ENCODE measurements at regions not wholly inside any gene's neighbourhood (a gene's known extent, or its start where the extent isn't known, plus 50 kb on each side); places are given as distances from the start of the nearest gene placed in this dataset.

- Mint-ChIP-seq H3K4me3 (no peak overlapping the region), H3K27me3 (ENCODE audit: low read depth) (no peaks in the 10 kb centered on the region), H3K27ac (no peak overlapping the region), H3K36me3 (peaks cover 19% of the 10 kb centered on the region), H3K9me3 (peaks cover 26% of the 10 kb centered on the region), H3K4me1 (peaks cover 26% of the 10 kb centered on the region)
- ChIA-PET POLR2A (no interaction called here), CTCF (no interaction called here)
- ATAC-seq = no peak
- no peak for DNase-seq (ENCODE audit: low spot score)
- TF ChIP-seq ATF6 (CRISPR knock-in tag; IDR thresholded peaks at IDR 0.05) = no peak
- TF ChIP-seq OVOL2 (CRISPR knock-in tag; IDR thresholded peaks at IDR 0.05; ENCODE audit: borderline replicate concordance) = no peak
- TF ChIP-seq, protein P1, sequence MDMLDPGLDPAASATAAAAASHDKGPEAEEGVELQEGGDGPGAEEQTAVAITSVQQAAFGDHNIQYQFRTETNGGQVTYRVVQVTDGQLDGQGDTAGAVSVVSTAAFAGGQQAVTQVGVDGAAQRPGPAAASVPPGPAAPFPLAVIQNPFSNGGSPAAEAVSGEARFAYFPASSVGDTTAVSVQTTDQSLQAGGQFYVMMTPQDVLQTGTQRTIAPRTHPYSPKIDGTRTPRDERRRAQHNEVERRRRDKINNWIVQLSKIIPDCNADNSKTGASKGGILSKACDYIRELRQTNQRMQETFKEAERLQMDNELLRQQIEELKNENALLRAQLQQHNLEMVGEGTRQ (CRISPR knock-in tag; IDR thresholded peaks at IDR 0.05) = no peak
- TF ChIP-seq TEAD4 (CRISPR knock-in tag; IDR thresholded peaks at IDR 0.05) = no peak
- TF ChIP-seq ZNF263 (CRISPR knock-in tag; IDR thresholded peaks at IDR 0.05; ENCODE audit: low read depth) = no peak
- TF ChIP-seq, protein P2, sequence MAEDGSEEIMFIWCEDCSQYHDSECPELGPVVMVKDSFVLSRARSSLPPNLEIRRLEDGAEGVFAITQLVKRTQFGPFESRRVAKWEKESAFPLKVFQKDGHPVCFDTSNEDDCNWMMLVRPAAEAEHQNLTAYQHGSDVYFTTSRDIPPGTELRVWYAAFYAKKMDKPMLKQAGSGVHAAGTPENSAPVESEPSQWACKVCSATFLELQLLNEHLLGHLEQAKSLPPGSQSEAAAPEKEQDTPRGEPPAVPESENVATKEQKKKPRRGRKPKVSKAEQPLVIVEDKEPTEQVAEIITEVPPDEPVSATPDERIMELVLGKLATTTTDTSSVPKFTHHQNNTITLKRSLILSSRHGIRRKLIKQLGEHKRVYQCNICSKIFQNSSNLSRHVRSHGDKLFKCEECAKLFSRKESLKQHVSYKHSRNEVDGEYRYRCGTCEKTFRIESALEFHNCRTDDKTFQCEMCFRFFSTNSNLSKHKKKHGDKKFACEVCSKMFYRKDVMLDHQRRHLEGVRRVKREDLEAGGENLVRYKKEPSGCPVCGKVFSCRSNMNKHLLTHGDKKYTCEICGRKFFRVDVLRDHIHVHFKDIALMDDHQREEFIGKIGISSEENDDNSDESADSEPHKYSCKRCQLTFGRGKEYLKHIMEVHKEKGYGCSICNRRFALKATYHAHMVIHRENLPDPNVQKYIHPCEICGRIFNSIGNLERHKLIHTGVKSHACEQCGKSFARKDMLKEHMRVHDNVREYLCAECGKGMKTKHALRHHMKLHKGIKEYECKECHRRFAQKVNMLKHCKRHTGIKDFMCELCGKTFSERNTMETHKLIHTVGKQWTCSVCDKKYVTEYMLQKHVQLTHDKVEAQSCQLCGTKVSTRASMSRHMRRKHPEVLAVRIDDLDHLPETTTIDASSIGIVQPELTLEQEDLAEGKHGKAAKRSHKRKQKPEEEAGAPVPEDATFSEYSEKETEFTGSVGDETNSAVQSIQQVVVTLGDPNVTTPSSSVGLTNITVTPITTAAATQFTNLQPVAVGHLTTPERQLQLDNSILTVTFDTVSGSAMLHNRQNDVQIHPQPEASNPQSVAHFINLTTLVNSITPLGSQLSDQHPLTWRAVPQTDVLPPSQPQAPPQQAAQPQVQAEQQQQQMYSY (CRISPR knock-in tag; IDR thresholded peaks at IDR 0.05) = no peak
- no peak for TF ChIP-seq TEAD1 (CRISPR knock-in tag; IDR thresholded peaks at IDR 0.05)
- TF ChIP-seq TCF7 (CRISPR knock-in tag; IDR thresholded peaks at IDR 0.05; ENCODE audit: low read depth) = no peak
- TF ChIP-seq, protein P3, sequence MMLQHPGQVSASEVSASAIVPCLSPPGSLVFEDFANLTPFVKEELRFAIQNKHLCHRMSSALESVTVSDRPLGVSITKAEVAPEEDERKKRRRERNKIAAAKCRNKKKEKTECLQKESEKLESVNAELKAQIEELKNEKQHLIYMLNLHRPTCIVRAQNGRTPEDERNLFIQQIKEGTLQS (CRISPR knock-in tag; conservative IDR thresholded peaks at IDR 0.05) = no peak
- TF ChIP-seq IRF2 (CRISPR knock-in tag; IDR thresholded peaks at IDR 0.05; ENCODE audit: borderline replicate concordance, low read depth) = no peak
- no peak for TF ChIP-seq ETV6 (CRISPR knock-in tag; IDR thresholded peaks at IDR 0.05)
- TF ChIP-seq FOXP1 (CRISPR knock-in tag; IDR thresholded peaks at IDR 0.05; ENCODE audit: borderline replicate concordance) = no peak
- no peak for TF ChIP-seq GTF2I (CRISPR knock-in tag; conservative IDR thresholded peaks at IDR 0.05)
- TF ChIP-seq, protein P4, sequence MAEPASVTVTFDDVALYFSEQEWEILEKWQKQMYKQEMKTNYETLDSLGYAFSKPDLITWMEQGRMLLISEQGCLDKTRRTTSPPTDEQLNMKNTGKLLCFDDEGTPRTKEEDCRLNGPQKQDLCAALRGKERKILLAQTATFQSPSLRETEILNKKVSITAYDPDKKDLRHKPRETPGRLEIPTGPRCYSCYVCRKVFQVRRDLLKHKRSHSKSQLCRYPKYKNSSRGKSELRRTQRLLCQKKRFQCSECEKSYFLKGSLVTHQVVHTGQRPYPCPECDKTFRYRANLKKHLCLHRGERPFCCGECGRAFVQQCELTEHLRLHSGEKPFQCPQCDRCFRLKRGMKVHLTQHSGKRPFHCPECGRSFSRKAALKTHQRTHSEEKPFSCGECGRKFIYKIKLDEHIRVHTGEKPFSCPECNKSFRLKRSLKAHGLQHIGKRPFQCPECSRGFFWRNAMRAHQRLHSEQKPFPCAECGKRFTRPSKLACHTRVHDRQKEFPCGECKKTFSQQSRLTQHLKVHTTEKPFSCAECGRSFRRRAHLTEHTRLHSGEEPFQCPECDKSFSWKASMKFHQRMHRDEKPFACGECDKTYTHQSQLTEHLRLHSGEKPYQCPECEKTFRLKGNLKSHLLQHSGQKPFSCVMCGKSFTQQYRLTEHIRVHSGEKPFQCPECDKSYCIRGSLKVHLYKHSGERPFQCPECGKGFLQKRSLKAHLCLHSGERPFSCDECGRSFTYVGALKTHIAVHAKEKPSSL (CRISPR knock-in tag; conservative IDR thresholded peaks at IDR 0.05) = no peak
- TF ChIP-seq MXD4 (CRISPR knock-in tag; IDR thresholded peaks at IDR 0.05; ENCODE audit: borderline replicate concordance) = no peak
- TF ChIP-seq NFE2L1 (CRISPR knock-in tag; IDR thresholded peaks at IDR 0.05) = no peak
- no peak for TF ChIP-seq MAX (CRISPR knock-in tag; IDR thresholded peaks at IDR 0.05)
- TF ChIP-seq JUN (CRISPR knock-in tag; IDR thresholded peaks at IDR 0.05) = no peak
Measured at GRCh38 chr1:239056940-239057339, 329.4 kb upstream of the CHRM3 start.
